Endothelial cell of umbilical vein (primary cell): ENCODE measurements at regions not wholly inside any gene's neighbourhood (a gene's known extent, or its start where the extent isn't known, plus 50 kb on each side); places are given as distances from the start of the nearest gene placed in this dataset.

Source experiments
- BruUV-seq: library from RNA; stranded (reverse); fragments of 400-500 nt; replicated peaks from 2 replicates; lab custom pipeline; 2021; lab: Mats Ljungman, UMichigan
- CTCF ChIA-PET: fragments of 300-600, 350-600 bp; sonication (Branson Sonifier 250); formaldehyde crosslinking; loops from one replicate; lab custom pipeline; 2021; ENCODE audit warnings: antibody characterized with exemption, inconsistent platforms; lab: Charles Lee
- POLR2A ChIA-PET: fragments of 300-600, 350-600 bp; sonication (Branson Sonifier 250); formaldehyde crosslinking; loops from one replicate; lab custom pipeline; 2021; ENCODE audit warnings: antibody characterized with exemption, inconsistent platforms; lab: Charles Lee
- DNase-seq: peaks from one replicate; pipeline ENCODE4 v3.0.0-alpha.2; 2011; ENCODE audit warnings: low read depth, low spot score
- FAIRE-seq: peaks from 2 replicates; lab custom pipeline; 2011; peaks lifted over from hg19 to GRCh38; lab: Jason Lieb, UNC
- H2AFZ ChIP-seq: 2 replicates; pipeline ENCODE4 v1.6.0; 2012; ENCODE audit warnings: low read depth, low read length, control low read depth, inconsistent platforms
- H3K27ac ChIP-seq: 2 replicates; pipeline ENCODE4 v1.5.1; 2011; ENCODE audit warnings: low read depth, mild to moderate bottlenecking, control low read depth, low read length, moderate library complexity; ENCODE audit not compliant: insufficient read depth
- H3K27me3 ChIP-seq, 2 experiments: 2 replicates each; pipeline versions ENCODE4 v1.6.0 to v1.6.1; 2011; ENCODE audit warnings: low read length in 2 of 2, mixed read lengths in 1 of 2; ENCODE audit not compliant: control insufficient read depth in 2 of 2, insufficient read depth in 2 of 2
- H3K36me3 ChIP-seq, 2 experiments: 2 replicates in 1 of 2; 3 replicates in 1 of 2; pipeline ENCODE4 v1.5.1; 2011; ENCODE audit warnings: low read length in 2 of 2, mild to moderate bottlenecking in 1 of 2, moderate library complexity in 1 of 2; ENCODE audit not compliant: control insufficient read depth in 2 of 2, insufficient read depth in 2 of 2; ENCODE audit errors: extremely low read depth in 1 of 2
- H3K4me1 ChIP-seq: 3 replicates; pipeline ENCODE4 v1.5.1; 2011; ENCODE audit warnings: mild to moderate bottlenecking, low read length; ENCODE audit not compliant: control insufficient read depth, insufficient read depth; ENCODE audit errors: extremely low read depth
- H3K4me2 ChIP-seq: 2 replicates; pipeline ENCODE4 v1.6.1; 2011; ENCODE audit warnings: low read length, control low read depth, mixed read lengths; ENCODE audit not compliant: insufficient read depth
- H3K4me3 ChIP-seq, 3 experiments: fragments of 200-600 bp in 1 of 3; sonication (generic), shearing (Covaris generic) in 1 of 3; replicated peaks in 1 of 3; 2 replicates each; pipeline ENCODE4 v1.5.1; 2011 to 2016; ENCODE audit warnings: control low read depth in 3 of 3, low read length in 3 of 3, mild to moderate bottlenecking in 2 of 3, inconsistent platforms in 1 of 3, low read depth in 1 of 3, moderate library complexity in 1 of 3; ENCODE audit not compliant: insufficient read depth in 1 of 3
- H3K79me2 ChIP-seq: 2 replicates; pipeline ENCODE4 v1.6.0; 2012; ENCODE audit warnings: low read length, inconsistent platforms; ENCODE audit not compliant: control insufficient read depth, insufficient read depth
- H3K9ac ChIP-seq: replicated peaks from 2 replicates; pipeline ENCODE3; 2011; ENCODE audit warnings: low read length, control low read depth; ENCODE audit not compliant: insufficient read depth; ENCODE audit errors: extremely low read depth
- H3K9me1 ChIP-seq: replicated peaks from 3 replicates; pipeline ENCODE4 v1.6.0; 2011; ENCODE audit warnings: mild to moderate bottlenecking, low read length; ENCODE audit not compliant: control insufficient read depth, insufficient read depth; ENCODE audit errors: extremely low read depth
- H3K9me3 ChIP-seq: replicated peaks from 2 replicates; pipeline ENCODE4 v1.5.1; 2012; ENCODE audit warnings: low read length, inconsistent platforms; ENCODE audit not compliant: control insufficient read depth, insufficient read depth
- H4K20me1 ChIP-seq: replicated peaks from 2 replicates; pipeline ENCODE3; 2011; ENCODE audit warnings: mild to moderate bottlenecking, low read length; ENCODE audit not compliant: control insufficient read depth, insufficient read depth; ENCODE audit errors: extremely low read depth
- CTCF ChIP-seq, 2 donors: IDR thresholded peaks; 1 replicate in 1 of 2; 2 replicates in 1 of 2; pipeline ENCODE4 v1.5.1; 2011; ENCODE audit warnings: low read length in 2 of 2, mild to moderate bottlenecking in 2 of 2, moderate library complexity in 2 of 2, control low read depth in 1 of 2, inconsistent platforms in 1 of 2, low read depth in 1 of 2; ENCODE audit not compliant: insufficient read depth in 1 of 2; ENCODE audit errors: extremely low read depth in 1 of 2
- EZH2 ChIP-seq: IDR thresholded peaks from 2 replicates; pipeline ENCODE4 v1.6.1; 2012; ENCODE audit warnings: borderline replicate concordance, low read depth, mild to moderate bottlenecking, moderate library complexity, low read length, inconsistent platforms; ENCODE audit not compliant: severe bottlenecking
- FOS ChIP-seq: IDR thresholded peaks from 2 replicates; pipeline ENCODE4 v1.6.1; 2011; ENCODE audit warnings: mild to moderate bottlenecking, low read length, moderate library complexity, borderline replicate concordance; ENCODE audit not compliant: insufficient read depth
- JUN ChIP-seq: IDR thresholded peaks from 2 replicates; pipeline ENCODE4 v1.6.1; 2011; ENCODE audit warnings: borderline replicate concordance, low read depth; ENCODE audit not compliant: insufficient read length, insufficient read depth
- MAX ChIP-seq: IDR thresholded peaks from 2 replicates; pipeline ENCODE4 v1.6.1; 2011; ENCODE audit not compliant: insufficient read depth, insufficient read length
- MYC ChIP-seq: IDR thresholded peaks from one replicate; pipeline ENCODE4 v1.6.1; 2011; ENCODE audit warnings: mild to moderate bottlenecking, low read depth, low read length
- POLR2A ChIP-seq: IDR thresholded peaks from 2 replicates; pipeline ENCODE4 v1.6.1; 2012; ENCODE audit warnings: low read depth, mild to moderate bottlenecking, control low read depth, low read length
- dilution Hi-C: fragments of 300-500 bp; cut with MboI; formaldehyde crosslinking; loops from one replicate; pipeline ENCODE4 v1.15.0; 2019; ENCODE audit warnings: low sequenced_read_pairs; ENCODE audit not compliant: extremely low pct_ligation_motif_present
- intact Hi-C: fragments of 100-400 bp; cut with micrococcal nuclease; formaldehyde crosslinking; loops from one replicate; pipeline ENCODE4 v1.10.0; 2022

- CTCF ChIA-PET, result no interaction called here
- intact Hi-C loops (no loop called here), dilution Hi-C loops (no loop called here)
Observed at GRCh38 chr4:116930329-116930728, 155.0 kb downstream of the TRAM1L1 start.

More at GRCh38 chr4:116930329-116930728, 155.0 kb downstream of the TRAM1L1 start:
- no peaks in the 10 kb centered on the region for H3K36me3 ChIP-seq
- H3K4me2 ChIP-seq, result no peak overlapping the region
- H3K27me3 ChIP-seq, result peaks cover 7 to 14% of the 10 kb centered on the region in 2 experiments
- no peak overlapping the region for H3K4me3 ChIP-seq
- H3K9ac ChIP-seq, result no peak overlapping the region
- no peak overlapping the region for H3K27ac ChIP-seq
- no peaks in the 10 kb centered on the region for H4K20me1 ChIP-seq
- no TSS peak for BruUV-seq
- TF ChIP-seq EZH2, result no peak
- TF ChIP-seq MYC, result no peak
- TF ChIP-seq CTCF (IDR thresholded peaks at IDR 0.05; ENCODE audit: extremely low read depth in 1 of 2, insufficient read depth in 1 of 2, low read depth in 1 of 2, low read length in 2 of 2), result no peak
- no peak for TF ChIP-seq POLR2A
- no peak for TF ChIP-seq MAX
- TF ChIP-seq JUN, result no peak
- no peak for TF ChIP-seq FOS
- DNase-seq (no peak), FAIRE-seq (no peak)
- no peaks in the 10 kb centered on the region for H3K9me1 ChIP-seq
- H3K79me2 ChIP-seq, result no peaks in the 10 kb centered on the region
- no peaks in the 10 kb centered on the region for H3K9me3 ChIP-seq
- POLR2A ChIA-PET, result no interaction called here
- no peaks in the 10 kb centered on the region for H3K4me1 ChIP-seq
- no peak overlapping the region for H2AFZ ChIP-seq
